22Rv1 (cell line): ENCODE measurements at regions not wholly inside any gene's neighbourhood (a gene's known extent, or its start where the extent isn't known, plus 50 kb on each side); places are given as distances from the start of the nearest gene placed in this dataset.

Experiments used
- H3K27ac ChIP-seq: fragments of 450-650 bp; 2 replicates; pipeline ENCODE4 v1.5.1; 2017
- ZFX ChIP-seq: fragments of 450-650 bp; IDR thresholded peaks from 2 replicates; pipeline ENCODE4 v1.6.1; 2017; ENCODE audit warnings: antibody characterized with exemption, borderline replicate concordance
- TF ChIP-seq, protein P1 (sequence below): fragments of 450-650 bp; IDR thresholded peaks from 2 replicates; pipeline ENCODE4 v1.5.1; 2017; ENCODE audit warnings: mild to moderate bottlenecking

DNA sequence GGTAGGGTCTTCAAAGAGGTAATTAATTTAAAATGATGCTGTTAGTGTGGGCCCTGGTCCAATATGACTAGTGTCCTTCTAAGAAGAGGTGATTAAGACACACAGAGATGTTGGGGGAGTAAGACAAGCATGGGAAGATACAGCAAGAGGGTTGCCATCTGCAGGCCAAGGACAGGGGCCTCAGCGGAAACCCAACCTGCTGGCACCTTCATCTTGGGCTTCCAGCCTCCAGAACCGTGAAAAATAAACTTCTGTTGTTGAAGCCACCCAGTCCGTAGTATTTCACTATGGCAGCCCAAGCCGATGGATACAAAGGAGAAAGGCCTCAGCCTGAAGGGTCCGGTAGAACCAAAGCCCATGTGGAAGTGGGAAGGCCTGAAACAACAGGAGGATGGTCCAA, 161.7 kb upstream of the UBE2E1 start:
- H3K27ac ChIP-seq, result no peak overlapping the region

DNA sequence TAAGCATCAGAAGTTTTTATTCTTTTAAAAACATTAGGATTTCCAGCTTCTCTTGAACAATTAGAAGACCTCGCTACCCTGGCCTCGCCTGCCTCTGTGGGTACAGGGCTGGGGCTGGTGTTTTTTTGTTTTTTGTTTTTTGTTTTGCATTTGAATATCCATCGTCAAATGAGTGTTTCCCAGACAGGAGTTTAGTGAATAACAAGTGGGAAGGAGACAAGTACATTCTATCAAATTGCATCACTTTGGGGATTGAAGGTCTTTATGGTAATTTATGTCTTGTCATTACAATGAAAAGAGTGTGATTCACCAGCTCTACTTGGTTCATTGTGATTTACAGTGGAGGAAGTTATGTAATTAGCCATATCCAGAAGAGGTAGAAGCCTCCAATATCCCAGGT, 161.1 kb upstream of the UBE2E1 start:
- TF ChIP-seq, protein P1, sequence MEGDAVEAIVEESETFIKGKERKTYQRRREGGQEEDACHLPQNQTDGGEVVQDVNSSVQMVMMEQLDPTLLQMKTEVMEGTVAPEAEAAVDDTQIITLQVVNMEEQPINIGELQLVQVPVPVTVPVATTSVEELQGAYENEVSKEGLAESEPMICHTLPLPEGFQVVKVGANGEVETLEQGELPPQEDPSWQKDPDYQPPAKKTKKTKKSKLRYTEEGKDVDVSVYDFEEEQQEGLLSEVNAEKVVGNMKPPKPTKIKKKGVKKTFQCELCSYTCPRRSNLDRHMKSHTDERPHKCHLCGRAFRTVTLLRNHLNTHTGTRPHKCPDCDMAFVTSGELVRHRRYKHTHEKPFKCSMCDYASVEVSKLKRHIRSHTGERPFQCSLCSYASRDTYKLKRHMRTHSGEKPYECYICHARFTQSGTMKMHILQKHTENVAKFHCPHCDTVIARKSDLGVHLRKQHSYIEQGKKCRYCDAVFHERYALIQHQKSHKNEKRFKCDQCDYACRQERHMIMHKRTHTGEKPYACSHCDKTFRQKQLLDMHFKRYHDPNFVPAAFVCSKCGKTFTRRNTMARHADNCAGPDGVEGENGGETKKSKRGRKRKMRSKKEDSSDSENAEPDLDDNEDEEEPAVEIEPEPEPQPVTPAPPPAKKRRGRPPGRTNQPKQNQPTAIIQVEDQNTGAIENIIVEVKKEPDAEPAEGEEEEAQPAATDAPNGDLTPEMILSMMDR, result no peak
- no peak overlapping the region for H3K27ac ChIP-seq

More for the DNA sequence above, 161.7 kb upstream of the UBE2E1 start:
- TF ChIP-seq, protein P1, result no peak
- TF ChIP-seq ZFX, result no peak

DNA sequence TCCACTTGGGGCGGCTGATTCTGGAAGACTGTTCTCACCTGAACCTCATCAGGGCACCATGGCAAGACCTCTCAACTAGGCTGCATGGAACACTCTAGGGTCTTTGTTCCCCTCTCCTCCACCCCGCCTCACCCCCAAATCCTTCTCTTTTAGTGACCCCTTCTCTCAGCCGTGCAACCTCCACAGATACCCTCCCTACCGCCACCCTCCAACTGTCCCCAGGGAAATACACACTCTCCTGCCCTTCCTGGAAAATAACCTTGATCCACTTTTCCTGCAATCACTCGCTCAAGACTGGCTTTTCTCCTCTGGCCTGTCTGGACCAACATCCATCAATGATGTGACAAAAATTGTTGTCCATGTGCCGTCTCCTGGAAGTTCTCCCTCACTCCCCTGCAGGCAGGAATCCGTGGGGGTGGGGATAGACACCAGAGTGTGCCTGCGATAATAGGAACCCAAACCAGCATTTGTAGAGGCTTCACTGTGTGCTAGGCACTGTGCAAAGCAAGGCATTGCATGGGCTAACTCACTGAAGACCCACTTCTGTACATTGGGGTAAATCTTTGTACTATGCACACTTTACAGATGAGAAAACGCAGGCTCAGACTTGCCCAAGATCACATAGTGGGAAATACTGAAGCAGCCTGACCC, 160.1 kb upstream of the UBE2E1 start:
- no peak overlapping the region for H3K27ac ChIP-seq
- TF ChIP-seq, protein P1, result no peak
- TF ChIP-seq ZFX, result no peak

DNA sequence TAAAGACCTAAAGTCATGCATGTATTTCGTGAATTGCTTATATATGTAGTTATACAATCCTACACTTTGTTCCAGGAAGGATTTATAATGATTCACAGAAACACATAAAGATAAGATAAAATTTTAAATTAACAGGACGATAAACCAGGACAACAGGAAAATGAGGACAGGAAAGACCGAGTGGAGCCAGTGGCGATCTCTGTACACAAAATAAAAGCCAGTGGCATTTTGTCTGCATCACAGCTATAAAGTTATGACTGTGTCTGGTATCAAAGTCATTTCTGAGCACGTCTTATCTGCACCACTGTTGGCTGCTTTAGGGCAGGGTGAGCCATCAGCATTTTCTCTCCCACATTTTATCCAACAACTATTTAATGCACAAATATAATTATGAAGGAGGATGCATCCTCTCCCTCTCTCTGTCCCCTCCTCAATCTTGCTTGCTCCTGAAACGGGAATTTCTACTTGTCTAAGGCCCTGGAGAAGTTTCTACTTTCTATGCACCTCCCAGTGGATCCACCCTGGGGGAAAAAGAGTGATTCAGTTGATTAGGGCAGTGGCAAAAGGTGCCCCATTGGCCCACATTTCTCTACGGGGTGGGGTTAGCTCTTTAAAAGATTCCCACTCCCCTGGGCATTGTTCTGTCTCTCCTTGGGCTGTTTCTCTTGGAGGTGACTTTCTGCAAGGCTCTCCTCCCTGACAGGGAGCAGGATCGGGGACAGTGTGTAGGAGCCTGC, 159.4 kb upstream of the UBE2E1 start:
- no peak overlapping the region for H3K27ac ChIP-seq
- TF ChIP-seq, protein P1, result no peak
- no peak for TF ChIP-seq ZFX

DNA sequence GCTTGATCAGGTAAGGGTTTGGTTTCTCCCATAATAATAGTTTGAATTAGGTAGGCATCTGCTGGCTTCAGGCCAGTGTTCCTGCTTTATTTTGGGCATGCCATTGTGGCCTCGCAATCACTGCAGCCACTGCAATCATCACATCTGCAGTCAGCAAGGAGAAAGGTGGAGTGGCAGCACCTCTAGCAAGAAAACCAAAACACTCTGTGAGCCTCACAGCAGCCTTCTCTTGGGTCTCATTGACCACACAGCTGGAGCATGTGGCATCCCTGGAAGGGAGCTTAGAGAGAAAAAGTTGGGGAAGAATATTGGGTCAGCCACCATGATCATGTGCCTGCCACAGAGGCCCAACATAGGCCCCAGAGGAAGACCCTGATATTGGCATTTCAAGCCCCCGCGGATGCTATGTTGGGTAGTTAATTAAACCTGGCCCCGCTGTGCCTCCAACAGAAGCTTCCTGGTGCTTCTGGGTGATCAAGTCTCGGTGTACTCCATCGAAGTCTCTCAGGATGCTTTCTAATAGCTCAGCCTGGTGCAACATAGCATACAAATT, 158.0 kb upstream of the UBE2E1 start:
- no peak overlapping the region for H3K27ac ChIP-seq
- TF ChIP-seq, protein P1, result no peak
- TF ChIP-seq ZFX, result no peak

DNA sequence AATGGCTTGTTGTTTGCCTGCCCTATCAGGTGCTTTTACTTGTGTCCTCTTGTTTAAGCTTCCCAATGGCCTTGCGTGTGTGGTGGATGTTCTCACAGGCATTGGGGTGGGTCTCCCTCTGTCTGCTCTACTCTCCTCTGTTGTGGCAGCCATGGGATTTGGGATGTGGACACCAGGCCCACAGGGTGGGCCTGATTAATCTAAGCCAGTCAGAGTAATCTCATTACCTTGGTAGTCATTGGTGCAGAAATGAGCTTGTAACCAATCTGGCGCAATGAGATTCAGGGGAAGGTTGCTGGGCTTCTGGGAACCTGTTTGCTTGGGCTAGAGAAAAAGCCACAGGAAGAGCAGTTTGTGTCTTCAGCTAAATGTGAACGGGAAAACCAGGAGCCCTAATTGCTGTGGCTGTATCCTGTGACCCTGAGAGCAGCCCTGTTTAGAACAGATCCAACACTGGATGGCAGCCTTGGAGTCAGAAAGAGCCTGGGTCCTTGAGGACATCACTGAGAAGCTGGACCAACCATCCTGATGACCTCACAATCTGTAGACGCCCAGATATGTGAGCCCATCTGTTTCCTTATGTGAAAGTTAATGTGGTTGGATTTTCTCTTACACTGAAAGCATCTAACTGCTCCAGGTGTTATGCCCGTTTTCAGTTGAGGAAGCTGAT, 157.3 kb upstream of the UBE2E1 start:
- TF ChIP-seq, protein P1, result no peak
- no peak for TF ChIP-seq ZFX
- no peak overlapping the region for H3K27ac ChIP-seq

DNA sequence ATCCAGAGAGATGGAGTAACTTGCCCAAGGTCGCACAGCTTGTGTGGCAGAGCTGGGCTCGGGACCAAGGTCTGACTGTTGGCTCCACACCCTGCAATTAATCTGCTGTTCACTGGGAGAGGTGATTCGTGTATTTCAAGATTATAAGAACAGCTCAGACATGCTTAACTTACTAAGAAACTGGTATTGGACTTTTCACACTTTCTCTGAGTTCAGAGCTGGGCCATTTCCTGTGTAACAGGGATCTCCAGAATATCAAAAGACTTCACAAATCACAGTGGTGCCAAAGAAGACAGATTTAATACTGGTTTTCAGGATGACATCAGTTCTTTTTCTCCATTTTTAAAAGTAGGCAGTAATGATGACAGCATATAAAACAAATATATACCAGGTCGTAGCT, 156.8 kb upstream of the UBE2E1 start:
- H3K27ac ChIP-seq, result no peak overlapping the region
- TF ChIP-seq, protein P1, result no peak
- no peak for TF ChIP-seq ZFX
